KMS-11 (cell line): ENCODE measurements at regions not wholly inside any gene's neighbourhood (a gene's known extent, or its start where the extent isn't known, plus 50 kb on each side); places are given as distances from the start of the nearest gene placed in this dataset.

ENCODE experiments used
- H2AFZ ChIP-seq: fragments of 200-600 bp; sonication (generic); 2 replicates; pipeline ENCODE4 v1.6.1; 2016; ENCODE audit warnings: antibody characterized with exemption, mixed run types, low read depth
- H3K27ac ChIP-seq: fragments of 200-600 bp; sonication (generic); 2 replicates; pipeline ENCODE4 v1.6.1; 2016; ENCODE audit warnings: mild to moderate bottlenecking, mixed run types
- H3K27me3 ChIP-seq: fragments of 200-600 bp; sonication (generic); 2 replicates; pipeline ENCODE4 v1.6.1; 2017; ENCODE audit warnings: mild to moderate bottlenecking, low read depth, mixed run types, moderate library complexity; ENCODE audit not compliant: insufficient read depth
- H3K36me3 ChIP-seq: fragments of 200-600 bp; sonication (generic); 2 replicates; pipeline ENCODE4 v1.6.1; 2017; ENCODE audit warnings: mild to moderate bottlenecking, mixed run types; ENCODE audit not compliant: insufficient read depth
- H3K4me1 ChIP-seq: fragments of 200-600 bp; sonication (generic); 2 replicates; pipeline ENCODE4 v1.6.1; 2016; ENCODE audit warnings: mild to moderate bottlenecking, low read depth, mixed run types; ENCODE audit not compliant: poor library complexity, severe bottlenecking
- H3K4me2 ChIP-seq: fragments of 200-600 bp; sonication (generic); 2 replicates; pipeline ENCODE4 v1.7.0; 2016; ENCODE audit warnings: mild to moderate bottlenecking, mixed run types
- H3K4me3 ChIP-seq: fragments of 200-600 bp; sonication (generic); IDR thresholded peaks from 2 replicates; pipeline ENCODE4 v1.6.1; 2017; ENCODE audit warnings: low read depth, low read length, mixed read lengths; ENCODE audit not compliant: insufficient read depth
- H3K79me2 ChIP-seq: fragments of 200-600 bp; sonication (generic); 2 replicates; pipeline ENCODE4 v1.6.1; 2016; ENCODE audit warnings: low read depth, mixed run types; ENCODE audit not compliant: insufficient read depth
- H3K9ac ChIP-seq: fragments of 200-600 bp; sonication (generic); 2 replicates; pipeline ENCODE4 v1.6.1; 2016; ENCODE audit warnings: mild to moderate bottlenecking, mixed run types
- H4K20me1 ChIP-seq: fragments of 200-600 bp; sonication (generic); 2 replicates; pipeline ENCODE4 v1.6.1; 2016; ENCODE audit warnings: mild to moderate bottlenecking, mixed run types; ENCODE audit not compliant: insufficient read depth
- CTCF ChIP-seq: fragments of 200-600 bp; sonication (generic); conservative IDR thresholded peaks from 2 replicates; pipeline ENCODE4 v1.6.1; 2017; ENCODE audit warnings: low read depth, mild to moderate bottlenecking, antibody characterized with exemption, low read length, moderate library complexity, mixed read lengths

DNA sequence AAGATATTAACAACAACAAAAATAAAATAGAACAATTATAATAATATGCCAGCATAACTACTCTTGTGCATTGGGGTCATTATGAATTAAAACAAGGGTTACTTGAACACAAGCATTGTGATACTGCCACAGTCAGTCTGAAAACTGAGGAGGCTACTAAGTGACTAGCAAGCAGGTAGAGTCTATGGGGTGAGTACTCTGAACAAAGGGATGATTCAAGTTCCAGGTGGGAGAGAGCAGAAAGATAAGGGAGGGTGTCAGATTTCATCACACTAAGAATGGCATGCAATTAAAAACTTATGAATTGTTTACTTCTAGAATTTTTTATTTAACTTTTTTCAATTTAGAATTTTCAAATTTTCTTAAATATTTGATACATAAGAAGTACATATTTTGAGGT lies 754.4 kb upstream of the GOLIM4 start:
- Histone ChIP-seq H4K20me1 (no peaks in the 10 kb centered on the region), H3K4me3 (no peak overlapping the region), H2AFZ (no peak overlapping the region), H3K79me2 (no peaks in the 10 kb centered on the region), H3K4me2 (no peak overlapping the region), H3K36me3 (no peaks in the 10 kb centered on the region), H3K9ac (no peak overlapping the region), H3K27me3 (no peaks in the 10 kb centered on the region; the same call in 1 of the 2 replicates), H3K27ac (no peak overlapping the region), H3K4me1 (peaks cover 2% of the 10 kb centered on the region)
- TF ChIP-seq CTCF, result no peak

DNA sequence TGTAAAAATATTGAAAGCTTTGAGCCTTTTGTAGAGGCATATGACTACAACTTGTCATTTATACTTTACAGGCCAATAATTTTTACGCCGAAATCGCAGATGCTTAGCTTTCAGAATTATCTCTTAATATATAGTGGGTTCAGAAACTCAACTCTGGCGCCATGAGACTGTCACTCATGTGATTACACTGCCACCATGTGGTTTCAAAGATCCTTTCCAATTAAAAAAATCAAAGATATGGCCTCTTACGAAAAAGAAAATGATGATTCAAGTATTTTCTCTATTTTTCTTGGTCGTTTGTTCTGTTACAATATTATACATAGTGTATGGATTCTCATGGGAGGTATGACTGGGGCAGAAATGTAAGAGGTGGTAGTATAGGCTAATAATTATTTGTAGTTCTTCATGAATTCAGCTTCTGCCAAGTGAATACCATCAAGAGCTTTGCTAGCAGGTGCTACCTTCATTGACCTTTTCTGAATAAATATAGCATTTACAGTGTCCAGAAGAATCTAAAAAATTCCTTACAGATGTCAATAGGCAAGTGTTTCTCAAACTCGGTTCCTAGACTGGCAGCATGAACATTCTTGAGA lies 751.7 kb upstream of the GOLIM4 start:
- Histone ChIP-seq H3K4me2 (peak overlapping the region; percentile 6; the same call in 1 of the 2 replicates), H3K9ac (no peak overlapping the region), H3K27me3 (no peaks in the 10 kb centered on the region; the same call in 1 of the 2 replicates), H2AFZ (peak overlapping the region; percentile 4; the same call in 1 of the 2 replicates), H3K4me1 (peaks cover 2% of the 10 kb centered on the region), H3K36me3 (no peaks in the 10 kb centered on the region), H3K27ac (no peak overlapping the region), H3K79me2 (no peaks in the 10 kb centered on the region), H4K20me1 (no peaks in the 10 kb centered on the region), H3K4me3 (no peak overlapping the region)
- TF ChIP-seq CTCF, result peak; percentile 86

- no peak overlapping the region for H2AFZ ChIP-seq
- H3K36me3 ChIP-seq, result no peaks in the 10 kb centered on the region
- H3K9ac ChIP-seq, result no peak overlapping the region
- no peaks in the 10 kb centered on the region; the same call in 1 of the 2 replicates for H3K27me3 ChIP-seq
- H3K79me2 ChIP-seq, result no peaks in the 10 kb centered on the region
- no peaks in the 10 kb centered on the region for H4K20me1 ChIP-seq
- H3K4me1 ChIP-seq, result peaks cover 2% of the 10 kb centered on the region
- H3K4me2 ChIP-seq, result no peak overlapping the region
- no peak overlapping the region for H3K4me3 ChIP-seq
- H3K27ac ChIP-seq, result no peak overlapping the region
- no peak for TF ChIP-seq CTCF
Measured at GRCh38 chr3:168844894-168845482, 749.3 kb upstream of the GOLIM4 start.

- no peak overlapping the region for H3K9ac ChIP-seq
Measured at GRCh38 chr3:168844472-168844871, 748.7 kb upstream of the GOLIM4 start.

More at GRCh38 chr3:168844472-168844871, 748.7 kb upstream of the GOLIM4 start:
- Histone ChIP-seq H3K27ac (no peak overlapping the region), H4K20me1 (no peaks in the 10 kb centered on the region), H3K4me2 (no peak overlapping the region), H3K27me3 (no peaks in the 10 kb centered on the region; the same call in 1 of the 2 replicates), H3K36me3 (no peaks in the 10 kb centered on the region), H3K4me3 (no peak overlapping the region), H3K4me1 (peaks cover 2% of the 10 kb centered on the region), H3K79me2 (no peaks in the 10 kb centered on the region), H2AFZ (no peak overlapping the region)
- TF ChIP-seq CTCF, result no peak
